Cardiac muscle cell (in vitro differentiated cells and primary cell): ENCODE measurements at regions not wholly inside any gene's neighbourhood (a gene's known extent, or its start where the extent isn't known, plus 50 kb on each side); places are given as distances from the start of the nearest gene placed in this dataset.

Source experiments
- DNase-seq, 2 donors: peaks; one replicate each; pipeline versions ENCODE4 v3.0.0 to v3.0.0-alpha.2; 2010 to 2017; ENCODE audit warnings: low read depth in 1 of 2, low spot score in 1 of 2
- H3K27ac ChIP-seq: fragments of 200-600 bp; sonication (generic); 2 replicates; pipeline ENCODE4 v1.5.1; 2016
- H3K27me3 ChIP-seq: fragments of 200-600 bp; sonication (generic); 2 replicates; pipeline ENCODE4 v1.6.0; 2016; ENCODE audit warnings: control low read depth
- H3K36me3 ChIP-seq: fragments of 200-600 bp; sonication (generic); 2 replicates; pipeline ENCODE4 v1.5.1; 2016; ENCODE audit warnings: control low read depth
- H3K4me1 ChIP-seq: fragments of 200-600 bp; sonication (generic); 2 replicates; pipeline ENCODE4 v1.8.1; 2017; ENCODE audit warnings: low read depth, mild to moderate bottlenecking, mixed run types
- H3K4me3 ChIP-seq: fragments of 200-600 bp; sonication (generic); 2 replicates; pipeline ENCODE4 v1.5.1; 2016; ENCODE audit warnings: mild to moderate bottlenecking
- H3K9me3 ChIP-seq: fragments of 200-600 bp; sonication (generic); 2 replicates; pipeline ENCODE4 v1.5.1; 2017; ENCODE audit warnings: low read depth, mild to moderate bottlenecking, control low read depth
- CTCF ChIP-seq: IDR thresholded peaks from 2 replicates; pipeline ENCODE4 v1.5.1; 2012; ENCODE audit warnings: low read depth, mild to moderate bottlenecking, low read length

GRCh38 chr1:37410815-37411214, 63.6 kb upstream of the ZC3H12A start:
- Histone ChIP-seq H3K4me3 (no peak overlapping the region), H3K27ac (no peak overlapping the region), H3K36me3 (no peaks in the 10 kb centered on the region), H3K9me3 (no peaks in the 10 kb centered on the region), H3K27me3 (no peaks in the 10 kb centered on the region), H3K4me1 (no peaks in the 10 kb centered on the region)
- TF ChIP-seq CTCF: no peak
- DNase-seq: peak; percentile 39 to 80

GRCh38 chr1:37415611-37416244, 58.7 kb upstream of the ZC3H12A start:
- H3K36me3 ChIP-seq: no peaks in the 10 kb centered on the region
- no peaks in the 10 kb centered on the region for H3K9me3 ChIP-seq
- H3K4me1 ChIP-seq: no peaks in the 10 kb centered on the region
- TF ChIP-seq CTCF: no peak
- no peak overlapping the region for H3K27ac ChIP-seq
- no peak for DNase-seq
- no peak overlapping the region for H3K4me3 ChIP-seq
- no peaks in the 10 kb centered on the region for H3K27me3 ChIP-seq

- DNase-seq: peak in 1 of 2 donors; percentile 91
- Histone ChIP-seq H3K4me3 (no peak overlapping the region), H3K4me1 (no peaks in the 10 kb centered on the region), H3K27ac (no peak overlapping the region), H3K27me3 (no peaks in the 10 kb centered on the region), H3K9me3 (no peaks in the 10 kb centered on the region), H3K36me3 (no peaks in the 10 kb centered on the region)
- no peak for TF ChIP-seq CTCF
Observed at GRCh38 chr1:37420456-37420855, 53.9 kb upstream of the ZC3H12A start.

GRCh38 chr1:37423810-37424209, 50.6 kb upstream of the ZC3H12A start:
- no peak overlapping the region for H3K4me3 ChIP-seq
- no peak for DNase-seq
- H3K27ac ChIP-seq: no peak overlapping the region
- TF ChIP-seq CTCF: no peak
- H3K4me1 ChIP-seq: no peaks in the 10 kb centered on the region
- no peaks in the 10 kb centered on the region for H3K9me3 ChIP-seq
- H3K36me3 ChIP-seq: no peaks in the 10 kb centered on the region
- H3K27me3 ChIP-seq: peaks cover 2% of the 10 kb centered on the region

GRCh38 chr1:37424523-37424922, 49.9 kb upstream of the ZC3H12A start:
- TF ChIP-seq CTCF: no peak
- Histone ChIP-seq H3K9me3 (no peaks in the 10 kb centered on the region), H3K27ac (no peak overlapping the region), H3K4me1 (no peaks in the 10 kb centered on the region), H3K27me3 (peaks cover 6% of the 10 kb centered on the region), H3K4me3 (no peak overlapping the region), H3K36me3 (no peaks in the 10 kb centered on the region)
- no peak for DNase-seq
